ENCODE measurements at regions not wholly inside any gene's neighbourhood (a gene's known extent, or its start where the extent isn't known, plus 50 kb on each side); places are given as distances from the start of the nearest gene placed in this dataset.

DNA sequence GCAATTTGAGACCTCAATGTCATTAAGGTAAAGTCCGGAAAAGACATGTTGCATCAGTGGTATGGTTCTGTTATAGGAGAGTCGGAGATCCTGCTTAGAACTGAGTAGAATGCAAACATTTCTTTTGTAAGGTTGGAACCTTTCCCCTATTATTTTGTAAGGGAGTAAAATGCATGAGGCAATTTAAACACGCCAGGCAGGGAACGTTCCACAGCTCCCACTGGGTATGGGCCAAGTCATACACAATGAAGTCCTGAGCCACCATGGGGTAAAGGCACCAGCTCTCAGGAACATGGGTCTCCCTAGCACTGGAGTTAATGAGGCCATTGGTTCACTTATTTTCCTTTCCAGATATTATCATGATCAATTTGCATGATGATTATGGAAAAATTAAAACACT is 116.6 kb upstream of the NR2F2 start:
- TF ChIP-seq CTCF (IDR thresholded peaks at IDR 0.05; ENCODE audit: borderline replicate concordance, extremely low read depth, low read length, poor library complexity, severe bottlenecking) (no peak), EZH2 (IDR thresholded peaks at IDR 0.05; ENCODE audit: borderline replicate concordance, low read depth, low read length, severe bottlenecking) (no peak)
